ENCODE measurements at regions not wholly inside any gene's neighbourhood (a gene's known extent, or its start where the extent isn't known, plus 50 kb on each side); places are given as distances from the start of the nearest gene placed in this dataset.

DNA sequence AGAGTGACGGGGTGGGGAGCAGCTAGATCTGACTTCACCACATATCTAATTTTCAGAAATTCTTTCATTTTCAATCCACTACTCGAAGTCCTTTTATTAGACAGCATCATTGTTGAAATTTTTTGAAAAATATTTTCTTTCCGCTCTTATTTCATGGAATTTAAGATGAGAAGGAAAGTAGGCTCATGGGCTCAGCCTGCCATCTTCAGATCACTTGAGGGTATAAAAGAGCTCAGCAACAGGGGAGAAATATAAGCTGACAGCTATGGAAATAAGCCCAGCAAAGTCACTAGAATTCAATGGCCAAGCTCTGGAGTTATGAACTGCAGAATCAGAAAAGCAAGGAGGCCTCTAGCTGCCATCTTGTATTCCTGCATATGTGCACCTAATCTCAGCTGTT, 389.1 kb downstream of the XPNPEP1 start:
- Histone ChIP-seq H3K27ac (no peak overlapping the region), H3K4me1 (replicated peaks in 1 of 2) (no peaks in the 10 kb centered on the region), H3K4me3 (no peak overlapping the region)
- no peak for ATAC-seq (replicated peaks in 6 of 8)
- in situ Hi-C loops (cut with MboI; ENCODE audit: low pct_unique_long_range_greater_than_20kb in 2 of 9, low sequenced_read_pairs in 9 of 9, unreplicated experiment in 9 of 9): no loop called here
- 5 to 100% (median 79%) methylated on average over 1 to 3 of the region's 3 CpGs for WGBS, 10 experiments

- H3K27ac ChIP-seq: no peak overlapping the region
- H3K4me3 ChIP-seq: no peak overlapping the region
- H3K4me1 ChIP-seq (replicated peaks in 1 of 2): no peaks in the 10 kb centered on the region
- no peak for ATAC-seq (replicated peaks in 6 of 8)
- in situ Hi-C loops (cut with MboI; ENCODE audit: low pct_unique_long_range_greater_than_20kb in 2 of 9, low sequenced_read_pairs in 9 of 9, unreplicated experiment in 9 of 9): no loop called here
These were observed 394.1 kb downstream of the XPNPEP1 start for GRCh38 chr10:109529258-109529657.

DNA sequence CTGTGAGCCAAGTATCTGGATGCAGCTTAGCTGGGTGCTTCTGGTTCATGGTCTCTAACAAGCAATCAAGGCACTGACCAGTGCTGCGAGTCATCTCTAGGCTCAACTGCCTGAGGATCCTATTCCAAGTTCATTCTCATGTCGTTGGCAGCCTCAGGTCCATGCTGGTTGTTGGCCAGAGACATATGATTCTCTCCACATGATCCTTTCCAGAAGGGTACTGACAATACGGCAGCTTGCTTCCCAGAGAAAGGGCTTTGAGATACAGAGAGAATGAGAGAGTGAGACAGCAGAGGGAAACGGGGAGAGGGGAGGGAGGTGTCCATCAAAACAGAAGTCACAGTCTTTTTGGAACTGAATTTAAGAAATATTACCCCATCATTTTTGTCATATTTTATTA, 405.6 kb downstream of the XPNPEP1 start:
- H3K4me1 ChIP-seq (replicated peaks in 1 of 2): no peaks in the 10 kb centered on the region
- in situ Hi-C loops (cut with MboI; ENCODE audit: low pct_unique_long_range_greater_than_20kb in 2 of 9, low sequenced_read_pairs in 9 of 9, unreplicated experiment in 9 of 9): no loop called here
- H3K4me3 ChIP-seq: no peak overlapping the region
- H3K27ac ChIP-seq: no peak overlapping the region
- no peak for ATAC-seq (replicated peaks in 6 of 8)
- 0 to 100% (median 71%) methylated on average over 1 to 4 of the region's 4 CpGs; no CpG with 5 or more reads in 1 of the 10 experiments for WGBS, 10 experiments

DNA sequence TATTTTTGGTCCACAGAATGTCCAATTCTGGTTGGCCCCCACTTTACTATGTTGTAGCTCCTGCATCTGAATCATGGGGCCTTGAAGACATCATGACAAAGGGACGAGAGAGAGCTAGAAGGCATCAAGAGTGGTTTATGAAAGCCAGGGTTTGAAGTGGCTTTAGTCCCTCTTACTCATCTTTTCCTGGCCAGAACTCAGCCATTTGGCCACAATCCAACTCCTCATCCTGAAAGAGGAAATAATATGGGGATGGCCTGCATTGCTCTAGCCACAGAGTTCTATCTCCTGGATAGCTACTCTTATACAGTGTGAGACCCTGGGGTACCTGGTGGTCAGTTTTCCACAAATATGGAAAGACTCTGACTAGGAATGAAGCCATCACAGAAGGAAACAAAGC, 418.9 kb downstream of the XPNPEP1 start:
- Histone ChIP-seq H3K27ac (no peak overlapping the region), H3K4me3 (no peak overlapping the region), H3K4me1 (replicated peaks in 1 of 2) (no peaks in the 10 kb centered on the region)
- in situ Hi-C loops (cut with MboI; ENCODE audit: low pct_unique_long_range_greater_than_20kb in 2 of 9, low sequenced_read_pairs in 9 of 9, unreplicated experiment in 9 of 9): no loop called here
- 0 to 60% (median 0%) methylated on average over 1 of the region's 1 CpG; no CpG with 5 or more reads in 4 of the 10 experiments for WGBS, 10 experiments
- ATAC-seq (replicated peaks in 6 of 8): no peak

DNA sequence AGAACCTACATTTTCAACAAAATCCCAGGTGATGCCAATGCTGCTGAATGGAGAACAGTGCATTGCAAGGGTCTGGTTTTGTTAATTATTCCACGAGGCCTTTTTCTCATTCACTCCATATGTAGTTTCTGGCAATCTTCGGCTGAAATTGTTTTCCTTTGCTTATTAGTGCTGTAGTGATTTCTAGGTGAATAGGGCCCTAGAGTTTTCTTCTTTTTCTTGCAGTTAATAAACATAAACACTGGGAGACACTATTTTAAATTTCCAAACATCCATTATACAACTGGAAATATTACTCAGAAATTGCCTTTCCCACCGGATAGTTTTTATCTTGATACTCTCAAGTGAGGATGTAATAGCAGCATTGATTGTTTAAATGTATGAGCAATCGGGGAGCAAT, 435.6 kb downstream of the XPNPEP1 start:
- no peak for ATAC-seq (replicated peaks in 6 of 8)
- WGBS, 10 experiments: 8 to 93% (median 78%) methylated on average over 2 to 4 of the region's 4 CpGs
- H3K27ac ChIP-seq: no peak overlapping the region
- in situ Hi-C loops (cut with MboI; ENCODE audit: low pct_unique_long_range_greater_than_20kb in 2 of 9, low sequenced_read_pairs in 9 of 9, unreplicated experiment in 9 of 9): no loop called here
- no peak overlapping the region for H3K4me3 ChIP-seq
- H3K4me1 ChIP-seq (replicated peaks in 1 of 2): no peaks in the 10 kb centered on the region

DNA sequence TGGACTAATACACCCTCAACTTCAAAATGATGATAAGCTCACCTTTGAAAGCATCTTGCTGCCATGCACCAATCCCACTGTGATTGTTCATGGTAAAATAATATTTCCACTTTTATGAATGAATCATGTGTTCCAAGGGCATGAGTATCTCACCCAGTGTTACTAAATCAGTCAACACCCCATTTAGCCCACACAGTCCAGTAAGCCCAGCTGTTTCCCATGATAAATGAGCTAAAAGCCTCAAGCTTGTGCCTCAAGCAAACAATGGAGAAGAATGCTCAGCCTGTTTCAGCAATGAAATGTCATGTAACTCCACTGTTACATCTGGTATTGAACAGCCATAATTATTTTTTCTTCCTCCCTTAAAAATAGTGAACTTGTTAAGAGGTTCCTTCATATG, 442.5 kb downstream of the XPNPEP1 start:
- Histone ChIP-seq H3K4me3 (no peak overlapping the region), H3K27ac (no peak overlapping the region), H3K4me1 (replicated peaks in 1 of 2) (peaks cover 4 to 5% of the 10 kb centered on the region in 2 donors)
- ATAC-seq (replicated peaks in 6 of 8): peak in 4 of 8 experiments; percentile 42 to 58 (median 54)
- in situ Hi-C loops (cut with MboI; ENCODE audit: low pct_unique_long_range_greater_than_20kb in 2 of 9, low sequenced_read_pairs in 9 of 9, unreplicated experiment in 9 of 9): no loop called here

DNA sequence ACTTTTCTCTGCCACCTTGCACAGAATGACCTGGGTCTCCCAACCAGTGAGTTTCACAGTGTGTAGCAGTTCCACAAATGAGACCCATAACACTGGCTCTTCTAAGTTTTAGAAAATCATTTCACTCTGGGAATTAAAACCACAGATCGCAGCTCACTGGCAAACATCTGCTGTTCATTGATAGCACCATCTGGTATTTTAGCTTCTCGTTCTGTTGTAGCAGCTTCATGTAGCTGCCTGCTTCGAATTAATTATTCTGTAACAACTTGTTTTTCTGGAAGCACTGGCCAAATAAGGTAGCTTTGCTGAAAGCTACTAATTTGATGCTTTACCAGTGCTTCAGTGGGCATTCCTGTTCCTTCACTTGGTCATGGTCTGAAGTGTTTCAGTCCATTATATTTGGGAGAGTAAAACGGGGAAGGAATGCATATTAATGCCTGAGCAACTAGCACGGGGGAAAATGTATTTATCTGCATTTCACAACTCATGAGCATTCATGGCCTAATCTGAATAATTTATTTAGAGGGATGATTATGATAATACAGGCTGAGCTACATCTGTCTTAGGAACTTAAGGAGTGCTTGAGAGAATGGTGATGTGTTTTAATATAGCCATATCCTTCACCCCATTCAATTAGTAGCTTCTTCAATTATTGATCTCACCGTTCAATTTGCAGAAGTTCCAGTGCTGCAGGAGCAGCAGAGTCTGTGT, 447.4 kb downstream of the XPNPEP1 start:
- in situ Hi-C loops (cut with MboI; ENCODE audit: low pct_unique_long_range_greater_than_20kb in 2 of 9, low sequenced_read_pairs in 9 of 9, unreplicated experiment in 9 of 9): no loop called here
- H3K4me1 ChIP-seq (replicated peaks in 1 of 2): peaks cover 15 to 24% of the 10 kb centered on the region in 2 donors
- 0 to 66% (median 46%) methylated on average over 2 to 5 of the region's 6 CpGs for WGBS, 10 experiments
- no peak overlapping the region for H3K4me3 ChIP-seq
- ATAC-seq (replicated peaks in 6 of 8): peak in 5 of 8 experiments; percentile 27 to 96 (median 58)
- H3K27ac ChIP-seq: no peak overlapping the region

DNA sequence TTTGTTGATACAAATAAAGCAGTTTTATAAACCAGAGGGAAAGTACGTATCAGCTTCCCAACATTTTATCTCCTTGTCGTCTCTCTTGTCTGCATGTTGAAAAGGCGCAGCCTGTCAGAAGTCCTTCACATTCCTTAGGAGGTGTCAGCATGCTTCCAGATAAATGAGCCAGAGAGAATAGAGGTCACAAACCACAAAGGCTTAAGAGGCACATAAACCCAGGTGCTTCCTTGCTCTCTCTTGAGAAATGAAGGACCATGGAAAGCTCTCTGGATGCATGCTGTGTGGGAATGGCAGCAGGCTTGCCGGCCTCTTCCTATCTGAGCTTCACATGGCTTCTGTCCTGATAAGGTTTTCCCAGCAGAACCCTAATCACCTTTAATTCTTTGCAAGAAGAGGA, 448.5 kb downstream of the XPNPEP1 start:
- WGBS, 10 experiments: 15 to 100% (median 31%) methylated on average over 1 to 4 of the region's 4 CpGs; no CpG with 5 or more reads in 1 of the 10 experiments
- in situ Hi-C loops (cut with MboI; ENCODE audit: low pct_unique_long_range_greater_than_20kb in 2 of 9, low sequenced_read_pairs in 9 of 9, unreplicated experiment in 9 of 9): no loop called here
- no peak for ATAC-seq (replicated peaks in 6 of 8)
- no peak overlapping the region for H3K4me3 ChIP-seq
- peaks cover 23 to 34% of the 10 kb centered on the region in 2 donors for H3K4me1 ChIP-seq (replicated peaks in 1 of 2)
- H3K27ac ChIP-seq: no peak overlapping the region

GRCh38 chr10:109474261-109474660, 449.1 kb downstream of the XPNPEP1 start:
- Histone ChIP-seq H3K4me3 (no peak overlapping the region), H3K27ac (no peak overlapping the region), H3K4me1 (replicated peaks in 1 of 2) (peaks cover 24 to 40% of the 10 kb centered on the region in 2 donors)
- ATAC-seq (replicated peaks in 6 of 8): no peak
- 7 to 61% (median 50%) methylated on average over 1 to 4 of the region's 4 CpGs; no CpG with 5 or more reads in 1 of the 10 experiments for WGBS, 10 experiments
- in situ Hi-C loops (cut with MboI; ENCODE audit: low pct_unique_long_range_greater_than_20kb in 2 of 9, low sequenced_read_pairs in 9 of 9, unreplicated experiment in 9 of 9): no loop called here

DNA sequence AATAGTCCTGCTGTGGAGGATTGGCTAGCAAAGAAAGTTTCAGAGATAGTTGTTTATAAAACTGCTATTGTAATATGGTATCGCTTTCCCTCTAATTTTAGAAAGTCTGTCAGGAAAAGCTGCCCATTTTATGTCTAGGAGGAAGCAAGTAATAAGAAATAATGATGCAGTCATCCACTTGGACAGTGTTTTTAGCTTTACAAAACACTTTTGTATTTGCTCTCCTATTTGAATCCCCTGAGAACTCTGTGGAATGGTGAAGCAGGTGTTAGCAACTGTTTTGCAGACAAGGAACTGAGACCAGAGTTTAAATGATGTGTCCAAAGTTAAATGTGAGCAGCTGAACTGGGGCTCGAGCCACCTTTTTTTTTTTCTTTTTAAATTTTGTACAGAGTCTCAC, 455.8 kb downstream of the XPNPEP1 start:
- 0 to 100% (median 58%) methylated on average over 1 to 2 of the region's 2 CpGs for WGBS, 10 experiments
- ATAC-seq (replicated peaks in 6 of 8): no peak
- peaks cover 9 to 18% of the 10 kb centered on the region in 2 donors for H3K4me1 ChIP-seq (replicated peaks in 1 of 2)
- H3K4me3 ChIP-seq: no peak overlapping the region
- in situ Hi-C loops (cut with MboI; ENCODE audit: low pct_unique_long_range_greater_than_20kb in 2 of 9, low sequenced_read_pairs in 9 of 9, unreplicated experiment in 9 of 9): no loop called here
- no peak overlapping the region for H3K27ac ChIP-seq

- WGBS, 10 experiments: 0 to 100% (median 92%) methylated on average over 1 to 3 of the region's 3 CpGs; no CpG with 5 or more reads in 4 of the 10 experiments
- in situ Hi-C loops (cut with MboI; ENCODE audit: low pct_unique_long_range_greater_than_20kb in 2 of 9, low sequenced_read_pairs in 9 of 9, unreplicated experiment in 9 of 9): no loop called here
- no peak overlapping the region for H3K4me3 ChIP-seq
- H3K4me1 ChIP-seq (replicated peaks in 1 of 2): peaks cover 3 to 7% of the 10 kb centered on the region in 2 donors
- H3K27ac ChIP-seq: no peak overlapping the region
- no peak for ATAC-seq (replicated peaks in 6 of 8)
These were observed 458.4 kb downstream of the XPNPEP1 start for GRCh38 chr10:109464949-109465348.

DNA sequence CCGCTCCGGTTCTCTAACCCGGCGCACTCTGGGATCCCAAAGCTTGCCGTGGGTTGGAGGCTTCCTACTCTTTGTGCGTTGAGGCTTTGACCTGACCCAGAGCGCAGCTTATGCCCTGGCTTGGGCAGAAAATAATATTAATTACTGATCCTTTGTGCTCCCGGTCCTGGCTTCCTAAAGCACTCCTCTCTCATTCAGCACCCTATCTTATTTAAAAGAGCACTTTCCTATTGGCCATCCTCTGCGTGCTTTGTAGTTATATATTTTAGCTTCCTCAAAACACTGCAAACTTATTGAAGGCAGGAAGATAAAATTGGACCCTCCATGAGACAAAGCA, 466.0 kb downstream of the XPNPEP1 start:
- peak in 1 of 8 experiments; percentile 67 for ATAC-seq (replicated peaks in 6 of 8)
- 14 to 40% (median 18%) methylated on average over 1 to 9 of the region's 9 CpGs; no CpG with 5 or more reads in 5 of the 10 experiments for WGBS, 10 experiments
- Histone ChIP-seq H3K4me1 (replicated peaks in 1 of 2) (no peaks in the 10 kb centered on the region), H3K27ac (no peak overlapping the region), H3K4me3 (peak overlapping the region; percentile 42 to 67 (median 51))
- in situ Hi-C loops (cut with MboI; ENCODE audit: low pct_unique_long_range_greater_than_20kb in 2 of 9, low sequenced_read_pairs in 9 of 9, unreplicated experiment in 9 of 9): no loop called here

DNA sequence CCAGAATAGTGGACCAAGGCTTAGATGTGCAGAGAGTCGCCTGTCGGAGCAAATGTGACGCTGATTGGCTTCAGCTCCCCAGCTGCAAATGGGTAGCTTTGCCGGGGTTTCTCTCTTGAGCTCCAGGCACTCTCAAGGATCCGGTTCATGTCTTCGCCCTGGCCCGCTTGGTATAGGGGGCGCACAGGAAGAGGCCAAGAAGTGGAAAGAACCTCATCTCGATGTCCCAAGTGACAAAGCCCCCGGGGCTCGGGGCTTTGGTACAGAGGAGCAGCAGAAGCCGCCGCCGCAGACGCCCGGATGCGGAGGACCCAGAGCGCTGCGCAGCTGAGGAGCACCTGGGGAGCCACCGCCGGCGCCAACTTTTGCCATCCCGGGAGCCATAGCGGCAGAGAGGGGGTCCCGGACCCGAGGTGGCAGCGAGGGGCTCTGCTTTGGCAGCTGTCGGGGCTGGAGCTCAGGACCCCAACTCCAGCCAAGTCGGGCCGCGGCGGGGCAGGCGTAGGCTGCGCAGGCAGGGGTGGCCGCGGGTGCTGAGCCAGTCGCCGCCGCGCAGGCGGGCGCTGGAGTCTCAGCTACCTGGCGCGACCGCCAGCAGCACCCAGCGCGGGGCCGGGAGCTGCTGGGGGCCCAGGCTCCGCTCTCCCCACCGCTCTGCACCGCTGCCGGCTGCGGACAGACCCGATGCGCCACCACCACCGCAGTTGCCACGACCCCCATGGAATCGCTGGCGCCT, 466.6 kb downstream of the XPNPEP1 start:
- H3K4me1 ChIP-seq (replicated peaks in 1 of 2): no peaks in the 10 kb centered on the region
- in situ Hi-C loops (cut with MboI; ENCODE audit: low pct_unique_long_range_greater_than_20kb in 2 of 9, low sequenced_read_pairs in 9 of 9, unreplicated experiment in 9 of 9): no loop called here
- WGBS, 10 experiments: 0 to 30% (median 2%) methylated on average over 1 to 14 of the region's 59 CpGs; no CpG with 5 or more reads in 3 of the 10 experiments
- peak overlapping the region; percentile 42 to 67 (median 51) for H3K4me3 ChIP-seq
- no peak overlapping the region for H3K27ac ChIP-seq
- ATAC-seq (replicated peaks in 6 of 8): peak in 6 of 8 experiments; percentile 68 to 94 (median 94)

DNA sequence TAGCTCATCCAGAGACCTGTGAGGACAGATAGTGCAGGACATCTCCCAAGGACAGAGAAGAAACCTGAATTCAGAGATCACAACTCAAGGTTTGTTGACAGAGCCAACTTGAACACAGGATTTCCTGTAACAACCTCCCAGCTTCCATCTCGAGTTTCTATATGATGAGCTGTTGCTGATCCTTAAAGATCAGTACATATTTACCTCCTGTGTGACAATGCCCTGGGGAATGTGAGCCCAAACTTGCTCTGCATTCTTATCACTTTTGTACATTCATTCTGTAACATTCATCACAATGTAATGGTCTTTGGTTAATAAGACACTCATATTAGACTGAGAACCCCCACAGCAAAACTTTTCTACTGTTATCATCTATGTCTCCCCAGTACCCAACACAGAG, 468.6 kb downstream of the XPNPEP1 start:
- peaks cover 3 to 17% of the 10 kb centered on the region in 2 donors for H3K4me1 ChIP-seq (replicated peaks in 1 of 2)
- no peak overlapping the region for H3K4me3 ChIP-seq
- no peak for ATAC-seq (replicated peaks in 6 of 8)
- 0 to 86% (median 36%) methylated on average over 1 of the region's 1 CpG; no CpG with 5 or more reads in 6 of the 10 experiments for WGBS, 10 experiments
- in situ Hi-C loops (cut with MboI; ENCODE audit: low pct_unique_long_range_greater_than_20kb in 2 of 9, low sequenced_read_pairs in 9 of 9, unreplicated experiment in 9 of 9): no loop called here
- no peak overlapping the region for H3K27ac ChIP-seq
